ENCODE measurements at regions not wholly inside any gene's neighbourhood (a gene's known extent, or its start where the extent isn't known, plus 50 kb on each side); places are given as distances from the start of the nearest gene placed in this dataset.
"Not testable (repeated sequence)": the region's sequence is repeated elsewhere in the genome, so short reads cannot be mapped to it uniquely, and the experiment has no call there.

GRCh38 chr12:90504806-90505205, 450.2 kb downstream of the CCER1 start:
- no peak for DNase-seq

DNA sequence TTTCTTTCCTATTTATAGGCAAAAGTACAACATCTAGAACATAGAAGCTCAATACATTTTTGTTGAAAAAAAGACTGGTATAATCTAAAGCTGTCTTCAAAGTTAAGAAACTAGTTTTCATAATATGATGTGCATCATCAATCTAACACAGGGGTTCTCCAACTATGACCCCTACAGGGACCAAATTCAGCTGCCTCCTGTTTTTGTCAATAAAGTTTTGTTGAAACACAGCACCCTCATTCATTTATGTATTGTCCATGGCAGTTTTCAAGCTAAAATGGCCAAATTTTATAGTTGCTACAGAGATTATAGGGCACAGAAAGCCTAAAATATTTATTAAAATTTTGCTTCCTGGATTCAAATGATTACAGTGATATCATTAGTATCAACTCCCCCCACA, 452.9 kb downstream of the CCER1 start:
- DNase-seq = no peak

GRCh38 chr12:90501412-90501811, 453.6 kb downstream of the CCER1 start:
- no peak for DNase-seq

- DNase-seq = no peak
These were observed 455.2 kb downstream of the CCER1 start for GRCh38 chr12:90499795-90500194.

DNA sequence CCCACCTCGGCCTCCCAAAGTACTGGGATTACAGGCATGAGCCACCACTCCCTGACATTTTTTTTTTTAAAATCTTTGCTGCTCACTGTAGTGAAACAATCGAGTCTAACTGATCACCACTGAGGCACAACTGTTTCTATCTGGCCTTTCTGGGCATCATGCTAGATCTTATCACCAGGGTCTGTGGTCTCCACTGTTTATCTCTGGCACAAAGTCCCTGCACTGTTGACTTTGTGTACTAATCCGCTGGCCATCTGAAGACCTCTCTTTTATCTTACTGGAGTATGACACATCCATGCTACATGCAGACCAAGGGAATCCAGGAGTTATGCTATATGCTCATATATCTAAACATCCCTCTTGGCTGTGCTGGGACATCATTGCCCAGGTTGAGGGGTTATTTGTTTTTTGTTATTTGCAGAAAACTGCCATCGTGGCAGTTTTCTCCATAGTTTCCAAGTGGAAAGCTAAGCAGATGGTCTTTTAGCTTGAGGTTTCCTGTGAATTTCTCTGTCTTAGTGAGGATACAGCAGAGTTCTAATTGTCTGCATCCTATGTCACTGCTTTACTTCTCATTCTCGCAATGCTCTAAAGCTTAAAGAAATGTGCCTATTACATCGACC, 456.9 kb downstream of the CCER1 start:
- no peak for DNase-seq

- no peak for DNase-seq
These were observed 464.6 kb downstream of the CCER1 start for GRCh38 chr12:90490355-90490754.

- no peak for DNase-seq
These were observed 465.8 kb downstream of the CCER1 start for GRCh38 chr12:90489141-90489540.

GRCh38 chr12:90485560-90485959, 469.4 kb downstream of the CCER1 start:
- no peak for DNase-seq

GRCh38 chr12:90484094-90484493, 470.9 kb downstream of the CCER1 start:
- no peak for DNase-seq

DNA sequence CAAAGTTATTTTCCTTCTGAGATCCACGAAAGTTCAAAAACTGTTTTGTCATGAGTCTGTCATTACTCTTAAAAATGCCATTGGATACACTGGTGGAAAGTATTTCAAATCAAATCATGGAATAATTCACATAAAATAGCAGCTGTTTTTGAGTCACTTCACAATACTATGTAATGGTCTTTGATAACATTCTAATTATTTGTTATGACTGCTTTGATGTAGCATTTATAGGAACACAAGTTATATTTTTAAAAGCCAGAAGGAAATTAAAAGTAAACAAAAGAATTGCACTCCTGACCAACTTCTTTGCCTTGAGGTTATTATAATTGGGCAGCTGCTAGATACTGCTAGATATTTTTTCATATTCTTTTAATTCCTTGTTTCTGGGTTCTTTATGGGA, 473.2 kb downstream of the CCER1 start:
- DNase-seq = no peak

DNA sequence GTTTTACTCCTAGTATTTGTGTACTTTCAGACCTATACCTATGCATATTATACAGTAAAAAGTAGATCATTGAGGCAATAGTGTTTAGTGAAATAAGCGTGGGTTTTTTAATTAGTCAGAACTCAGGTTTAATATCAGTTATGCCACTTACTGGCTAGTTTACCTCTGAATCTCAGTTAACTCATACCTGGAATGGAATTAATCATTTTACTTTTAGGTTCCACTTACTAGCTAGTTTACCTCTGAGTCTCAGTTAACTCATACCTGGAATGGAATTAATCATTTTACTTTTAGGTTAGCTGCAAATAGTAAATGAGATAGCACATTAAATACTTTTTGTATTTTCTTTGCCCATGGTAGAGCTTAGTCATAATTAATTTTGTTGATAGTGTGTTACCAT, 475.7 kb downstream of the CCER1 start:
- DNase-seq = no peak

DNA sequence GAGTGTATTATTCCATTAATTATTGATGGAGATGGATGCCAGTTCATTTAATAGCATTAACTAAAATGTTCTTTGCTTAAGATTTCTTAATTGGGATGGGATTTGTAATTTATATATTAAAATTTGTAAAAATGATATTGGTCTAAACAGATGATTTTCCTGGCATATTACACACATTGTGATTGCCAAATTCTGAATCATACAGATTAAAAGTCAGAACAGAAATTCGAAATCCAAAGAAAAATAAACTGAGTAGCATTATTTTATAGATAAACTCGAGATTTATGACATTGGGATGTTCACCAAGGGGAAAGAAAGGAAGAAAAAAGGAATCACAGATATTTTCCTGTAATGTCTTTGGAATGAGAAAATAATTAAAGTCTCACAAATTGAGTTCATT, 481.1 kb downstream of the CCER1 start:
- DNase-seq = no peak

- DNase-seq = no peak
These were observed 494.3 kb downstream of the CCER1 start for GRCh38 chr12:90460681-90461080.

- no peak for DNase-seq
These were observed 498.7 kb downstream of the CCER1 start for GRCh38 chr12:90456248-90456647.

DNA sequence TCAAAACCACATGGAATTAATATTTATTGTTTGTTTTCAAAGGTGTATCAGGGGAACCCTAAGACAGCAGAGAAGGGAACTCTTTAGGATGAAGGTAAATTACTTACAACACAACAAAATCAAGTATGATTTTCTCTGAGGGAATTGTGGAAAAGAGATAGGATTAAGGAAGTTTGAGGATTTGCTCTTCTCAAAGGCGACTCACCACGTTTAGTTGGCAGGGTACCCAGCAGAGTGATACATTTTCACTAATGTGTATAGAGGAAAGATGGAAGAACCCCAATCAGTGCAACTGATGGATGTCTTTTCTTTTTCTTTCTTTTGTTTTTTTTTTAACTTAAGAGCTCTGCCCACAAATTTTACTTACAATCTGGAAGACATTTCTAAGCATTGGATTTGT, 499.2 kb downstream of the CCER1 start:
- no peak for DNase-seq

GRCh38 chr12:90449611-90450010, 505.4 kb downstream of the CCER1 start:
- DNase-seq = no peak

DNA sequence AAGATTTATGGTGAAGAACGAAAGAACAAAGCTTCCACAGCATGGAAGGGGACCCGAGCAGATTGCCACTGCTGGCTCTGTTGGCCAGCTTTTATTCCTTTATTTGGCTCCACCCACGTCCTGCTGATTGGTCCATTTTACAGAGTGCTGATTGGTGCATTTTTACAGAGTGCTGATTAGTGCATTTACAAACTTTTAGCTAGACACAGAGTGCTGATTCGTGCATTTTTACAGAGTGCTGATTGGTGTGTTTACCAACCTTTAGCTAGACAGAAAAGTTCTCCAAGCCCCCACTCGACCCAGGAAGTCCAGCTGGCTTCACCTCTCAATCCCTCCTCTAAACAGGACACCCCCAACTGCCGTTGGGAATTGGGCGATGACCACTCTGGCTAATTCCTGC, 511.5 kb downstream of the CCER1 start:
- not testable (repeated sequence) for DNase-seq

DNA sequence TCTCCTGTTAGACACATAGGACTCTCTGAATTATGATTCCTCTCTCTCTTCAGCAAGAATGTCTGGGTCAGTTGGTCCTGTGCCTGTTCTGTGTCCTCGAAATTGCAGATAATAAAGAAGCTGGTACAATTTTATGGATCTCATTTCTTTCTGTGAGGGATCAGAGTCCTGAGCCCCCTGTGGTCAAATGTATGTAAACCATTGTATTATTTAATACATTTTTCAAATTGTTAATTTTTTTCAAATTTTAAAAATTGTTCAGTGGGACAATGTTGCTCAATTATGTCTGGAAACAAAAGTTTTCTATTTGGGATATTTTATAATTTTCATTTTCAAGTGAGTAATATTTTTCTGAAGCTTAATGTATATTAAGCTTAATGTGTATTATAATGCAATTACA, 513.5 kb downstream of the CCER1 start:
- DNase-seq = no peak

DNA sequence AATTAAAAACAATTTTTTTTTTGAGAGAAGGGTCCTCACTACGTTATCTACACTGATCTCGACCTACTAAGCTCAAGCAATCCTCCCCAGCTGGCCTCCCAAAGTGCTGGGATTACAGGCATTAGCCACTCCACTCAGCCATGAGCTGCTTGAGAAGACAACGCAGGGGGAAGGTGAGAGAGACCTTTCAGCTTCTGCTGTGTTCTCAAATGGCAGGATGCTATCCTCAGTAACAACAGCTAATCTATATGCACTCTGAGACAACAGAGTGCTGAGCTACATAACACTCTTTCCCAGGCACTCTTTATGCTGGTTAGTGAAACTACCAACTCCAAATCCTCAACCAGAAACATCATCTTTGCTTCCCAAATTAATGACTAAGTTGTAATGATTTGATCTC, 526.1 kb downstream of the CCER1 start:
- DNase-seq = no peak

- DNase-seq = no peak
These were observed 526.5 kb downstream of the CCER1 start for GRCh38 chr12:90428465-90428864.

GRCh38 chr12:90423965-90424364, 531.0 kb downstream of the CCER1 start:
- DNase-seq = no peak

DNA sequence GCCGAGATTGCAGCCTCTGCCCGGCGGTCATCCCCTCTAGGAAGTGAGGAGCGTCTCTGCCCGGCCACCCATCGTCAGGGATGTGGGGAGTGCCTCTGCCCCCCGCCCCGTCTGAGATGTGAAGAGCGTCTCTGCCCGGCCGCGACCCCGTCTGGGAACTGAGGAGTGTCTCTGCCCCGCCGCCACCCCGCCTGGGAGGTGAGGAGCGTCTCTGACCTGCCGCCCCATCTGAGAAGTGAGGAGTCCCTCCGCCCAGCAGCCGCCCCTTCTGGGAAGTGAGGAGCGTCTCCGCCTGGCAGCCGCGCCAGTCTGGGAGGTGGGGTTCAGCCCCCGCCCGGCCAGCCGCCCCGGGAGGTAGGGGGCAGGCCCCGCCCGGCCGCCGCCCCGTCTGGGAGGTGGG, 544.0 kb downstream of the CCER1 start:
- no peak for DNase-seq

GRCh38 chr12:90407841-90408240, 547.1 kb downstream of the CCER1 start:
- DNase-seq = no peak

DNA sequence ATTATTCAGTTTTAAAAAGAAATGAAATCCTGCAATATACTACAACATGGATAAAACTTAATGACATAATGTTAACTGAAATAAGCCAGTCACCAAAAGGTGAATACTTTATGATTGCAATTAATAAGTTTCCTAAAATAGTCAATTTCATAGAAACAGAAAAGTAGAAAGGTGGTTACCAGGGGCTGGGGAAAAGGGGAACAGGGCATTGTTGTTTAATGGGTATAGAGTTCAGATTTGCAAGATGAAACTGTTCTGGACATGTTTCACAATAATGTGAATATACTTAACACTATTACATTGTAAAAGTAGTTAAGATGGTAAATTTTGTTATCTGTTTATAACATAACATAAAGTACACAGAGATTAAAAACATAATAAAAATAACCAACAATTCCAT, 550.9 kb downstream of the CCER1 start:
- DNase-seq = no peak

All from hypothalamus (tissue), 51 donors.